ENCODE measurements at regions not wholly inside any gene's neighbourhood (a gene's known extent, or its start where the extent isn't known, plus 50 kb on each side); places are given as distances from the start of the nearest gene placed in this dataset.

GRCh38 chr9:106772523-106773290 is 90.3 kb upstream of the ZNF462 start:
- Histone ChIP-seq H4K20me1 (ENCODE audit: insufficient read depth, low read length) (no peaks in the 10 kb centered on the region), H3K4me1 (ENCODE audit: insufficient read depth, low read length, poor library complexity, severe bottlenecking) (no peaks in the 10 kb centered on the region), H3K4me2 (ENCODE audit: low read length) (no peak overlapping the region), H3K27ac (ENCODE audit: low read depth, low read length, poor library complexity, severe bottlenecking) (no peak overlapping the region), H3K36me3 (ENCODE audit: insufficient read depth, low read length) (no peaks in the 10 kb centered on the region), H3K79me2 (ENCODE audit: insufficient read depth, low read depth, low read length) (no peaks in the 10 kb centered on the region), H3K9me2 (ENCODE audit: insufficient read depth, low read length) (no peaks in the 10 kb centered on the region), H3K4me3 (ENCODE audit: low read depth, low read length, poor library complexity, severe bottlenecking) (no peak overlapping the region), H3K9me3 (ENCODE audit: low read length) (no peaks in the 10 kb centered on the region), H2AFZ (ENCODE audit: low read length) (no peak overlapping the region; the same call in 1 of the 2 replicates)
- POLR2A ChIA-PET = no interaction called here
- intact Hi-C loops (cut with micrococcal nuclease; ENCODE audit: unreplicated experiment) = no loop called here
- no TSS peak for BruUV-seq (replicated peaks)
- CTCF ChIA-PET (ENCODE audit: unreplicated experiment) = no interaction called here
- DNase-seq (ENCODE audit: low spot score) = no peak
- TF ChIP-seq EZH2phosphoT487 (IDR thresholded peaks at IDR 0.05; ENCODE audit: borderline replicate concordance, low read depth, low read length) = no peak
- TF ChIP-seq, protein P1, sequence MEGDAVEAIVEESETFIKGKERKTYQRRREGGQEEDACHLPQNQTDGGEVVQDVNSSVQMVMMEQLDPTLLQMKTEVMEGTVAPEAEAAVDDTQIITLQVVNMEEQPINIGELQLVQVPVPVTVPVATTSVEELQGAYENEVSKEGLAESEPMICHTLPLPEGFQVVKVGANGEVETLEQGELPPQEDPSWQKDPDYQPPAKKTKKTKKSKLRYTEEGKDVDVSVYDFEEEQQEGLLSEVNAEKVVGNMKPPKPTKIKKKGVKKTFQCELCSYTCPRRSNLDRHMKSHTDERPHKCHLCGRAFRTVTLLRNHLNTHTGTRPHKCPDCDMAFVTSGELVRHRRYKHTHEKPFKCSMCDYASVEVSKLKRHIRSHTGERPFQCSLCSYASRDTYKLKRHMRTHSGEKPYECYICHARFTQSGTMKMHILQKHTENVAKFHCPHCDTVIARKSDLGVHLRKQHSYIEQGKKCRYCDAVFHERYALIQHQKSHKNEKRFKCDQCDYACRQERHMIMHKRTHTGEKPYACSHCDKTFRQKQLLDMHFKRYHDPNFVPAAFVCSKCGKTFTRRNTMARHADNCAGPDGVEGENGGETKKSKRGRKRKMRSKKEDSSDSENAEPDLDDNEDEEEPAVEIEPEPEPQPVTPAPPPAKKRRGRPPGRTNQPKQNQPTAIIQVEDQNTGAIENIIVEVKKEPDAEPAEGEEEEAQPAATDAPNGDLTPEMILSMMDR (conservative IDR thresholded peaks at IDR 0.05; ENCODE audit: low read length) = no peak

DNA sequence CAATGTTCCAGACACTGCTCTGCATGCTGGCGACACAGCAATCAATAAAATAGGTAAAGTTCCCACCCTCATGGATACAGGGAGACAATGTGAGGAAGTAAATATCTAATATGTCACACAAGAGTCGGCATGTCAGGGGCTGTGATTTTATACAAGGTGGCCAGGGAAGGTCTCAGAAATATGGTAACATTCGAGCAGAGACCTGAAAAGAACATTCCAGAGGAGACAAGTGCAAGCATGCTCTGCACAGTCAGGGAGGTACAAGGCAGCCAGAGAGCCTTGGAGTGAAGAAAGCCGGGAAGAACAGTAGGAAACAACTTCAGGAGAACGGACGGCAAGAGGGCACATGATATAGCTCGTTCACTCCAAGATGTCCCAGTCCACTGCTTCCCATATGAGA is 89.2 kb upstream of the ZNF462 start:
- no peak overlapping the region for H2AFZ ChIP-seq (ENCODE audit: low read length)
- no peaks in the 10 kb centered on the region for H3K79me2 ChIP-seq (ENCODE audit: insufficient read depth, low read depth, low read length)
- no peak overlapping the region for H3K27ac ChIP-seq (ENCODE audit: low read depth, low read length, poor library complexity, severe bottlenecking)
- no peaks in the 10 kb centered on the region for H3K4me1 ChIP-seq (ENCODE audit: insufficient read depth, low read length, poor library complexity, severe bottlenecking)
- H3K9me2 ChIP-seq (ENCODE audit: insufficient read depth, low read length) = no peaks in the 10 kb centered on the region
- no peak overlapping the region for H3K4me2 ChIP-seq (ENCODE audit: low read length)
- H3K36me3 ChIP-seq (ENCODE audit: insufficient read depth, low read length) = no peaks in the 10 kb centered on the region
- no peak overlapping the region for H3K4me3 ChIP-seq (ENCODE audit: low read depth, low read length, poor library complexity, severe bottlenecking)
- intact Hi-C loops (cut with micrococcal nuclease; ENCODE audit: unreplicated experiment) = no loop called here
- CTCF ChIA-PET (ENCODE audit: unreplicated experiment) = interaction anchor here (0.6 kb wide), 1 partner anchor 26 kb away, joined by 3 read pairs; no protein-coding TSS in a partner anchor
- no peaks in the 10 kb centered on the region for H3K9me3 ChIP-seq (ENCODE audit: low read length)
- H4K20me1 ChIP-seq (ENCODE audit: insufficient read depth, low read length) = no peaks in the 10 kb centered on the region
- POLR2A ChIA-PET = interaction anchor here (0.6 kb wide), 1 partner anchor 34 kb away, joined by 3 read pairs; no protein-coding TSS in a partner anchor
- no peak for TF ChIP-seq EZH2phosphoT487 (IDR thresholded peaks at IDR 0.05; ENCODE audit: borderline replicate concordance, low read depth, low read length)
- TF ChIP-seq, protein P1 (conservative IDR thresholded peaks at IDR 0.05; ENCODE audit: low read length) = no peak
- DNase-seq (ENCODE audit: low spot score) = no peak
- no TSS peak for BruUV-seq (replicated peaks)

GRCh38 chr9:106775960-106776359 is 87.0 kb upstream of the ZNF462 start:
- no peaks in the 10 kb centered on the region for H3K9me2 ChIP-seq (ENCODE audit: insufficient read depth, low read length)
- no peak for DNase-seq (ENCODE audit: low spot score)
- TF ChIP-seq, protein P1 (conservative IDR thresholded peaks at IDR 0.05; ENCODE audit: low read length) = no peak
- no peak for TF ChIP-seq EZH2phosphoT487 (IDR thresholded peaks at IDR 0.05; ENCODE audit: borderline replicate concordance, low read depth, low read length)
- no peaks in the 10 kb centered on the region for H4K20me1 ChIP-seq (ENCODE audit: insufficient read depth, low read length)
- ChIA-PET POLR2A (interaction anchor here (0.6 to 1.2 kb wide), 2 partner anchors 10 to 216 kb away, joined by 3 read pairs; no protein-coding TSS in a partner anchor), CTCF (ENCODE audit: unreplicated experiment) (no interaction called here)
- H3K27ac ChIP-seq (ENCODE audit: low read depth, low read length, poor library complexity, severe bottlenecking) = no peak overlapping the region
- BruUV-seq (replicated peaks) = no TSS peak
- H3K9me3 ChIP-seq (ENCODE audit: low read length) = no peaks in the 10 kb centered on the region
- H3K4me3 ChIP-seq (ENCODE audit: low read depth, low read length, poor library complexity, severe bottlenecking) = no peak overlapping the region
- H3K79me2 ChIP-seq (ENCODE audit: insufficient read depth, low read depth, low read length) = no peaks in the 10 kb centered on the region
- no peak overlapping the region for H3K4me2 ChIP-seq (ENCODE audit: low read length)
- no peak overlapping the region for H2AFZ ChIP-seq (ENCODE audit: low read length)
- H3K4me1 ChIP-seq (ENCODE audit: insufficient read depth, low read length, poor library complexity, severe bottlenecking) = no peaks in the 10 kb centered on the region
- intact Hi-C loops (cut with micrococcal nuclease; ENCODE audit: unreplicated experiment) = no loop called here
- H3K36me3 ChIP-seq (ENCODE audit: insufficient read depth, low read length) = no peaks in the 10 kb centered on the region
